HL-60 (cell line): ENCODE measurements at regions not wholly inside any gene's neighbourhood (a gene's known extent, or its start where the extent isn't known, plus 50 kb on each side); places are given as distances from the start of the nearest gene placed in this dataset.

Source experiments
- CTCF ChIP-seq: IDR thresholded peaks from one replicate; pipeline ENCODE4 v1.5.1; 2011; ENCODE audit warnings: low read length, control low read depth, inconsistent platforms; ENCODE audit not compliant: insufficient read depth
- POLR2AphosphoS5 ChIP-seq: IDR thresholded peaks from 2 replicates; pipeline ENCODE4 v1.6.1; 2012; ENCODE audit warnings: low read depth

GRCh38 chr7:41134300-41135255, 568.3 kb downstream of the INHBA start:
- TF ChIP-seq CTCF (no peak), POLR2AphosphoS5 (no peak)
